PC-3 (cell line): ENCODE measurements at regions not wholly inside any gene's neighbourhood (a gene's known extent, or its start where the extent isn't known, plus 50 kb on each side); places are given as distances from the start of the nearest gene placed in this dataset.

Experiments used
- CTCF ChIP-seq: fragments of 300-600 bp; sonication (generic); conservative IDR thresholded peaks from 2 replicates; pipeline ENCODE4 v1.5.1; 2017; ENCODE audit warnings: antibody characterized with exemption, low read depth, mild to moderate bottlenecking, low read length
- EZH2 ChIP-seq: fragments of 300-600 bp; sonication (generic); IDR thresholded peaks from one replicate; pipeline ENCODE4 v1.6.1; 2017; ENCODE audit warnings: antibody characterized with exemption, mild to moderate bottlenecking, low read length; ENCODE audit not compliant: unreplicated experiment
- EZH2phosphoT487 ChIP-seq: fragments of 300-600 bp; sonication (generic); IDR thresholded peaks from 2 replicates; pipeline ENCODE4 v1.6.1; 2018; ENCODE audit warnings: mild to moderate bottlenecking, antibody characterized with exemption, low read length, borderline replicate concordance

- TF ChIP-seq CTCF (no peak), EZH2 (no peak), EZH2phosphoT487 (no peak)
Observed at GRCh38 chr10:58066979-58067378, 200.7 kb downstream of the IPMK start.
